AG04450 (cell line): ENCODE measurements at regions not wholly inside any gene's neighbourhood (a gene's known extent, or its start where the extent isn't known, plus 50 kb on each side); places are given as distances from the start of the nearest gene placed in this dataset.

Source experiments
- CTCF ChIA-PET: fragments of 300-600, 350-600 bp; formaldehyde crosslinking; extraction: SDS; loops from one replicate; lab custom pipeline; 2022; ENCODE audit warnings: antibody characterized with exemption, inconsistent platforms; lab: Charles Lee
- POLR2A ChIA-PET: fragments of 350-600 bp; formaldehyde crosslinking; extraction: SDS; loops from one replicate; lab custom pipeline; 2021; ENCODE audit warnings: antibody characterized with exemption, inconsistent platforms; lab: Yijun Ruan, JAX
- DNase-seq: peaks from one replicate; pipeline ENCODE4 v3.0.0-alpha.2; 2011; ENCODE audit warnings: low read depth, low spot score
- H3K27ac ChIP-seq: one replicate; pipeline ENCODE4 v1.5.1; 2012; ENCODE audit warnings: low read depth, low read length, control low read depth
- H3K27me3 ChIP-seq: one replicate; pipeline ENCODE4 v1.6.0; 2012; ENCODE audit warnings: low read length; ENCODE audit not compliant: control insufficient read depth, insufficient read depth
- H3K4me3 ChIP-seq: 2 replicates; pipeline ENCODE4 v1.5.1; 2011; ENCODE audit warnings: mild to moderate bottlenecking, low read depth, low read length, control low read depth
- H3K9me3 ChIP-seq: 2 replicates; pipeline ENCODE4 v1.5.1; 2012; ENCODE audit warnings: low read length; ENCODE audit not compliant: control insufficient read depth, insufficient read depth
- TF ChIP-seq, protein P1 (sequence below): IDR thresholded peaks from 2 replicates; pipeline ENCODE4 v1.5.1; 2011; ENCODE audit warnings: low read depth, low read length, control low read depth, inconsistent platforms

DNA sequence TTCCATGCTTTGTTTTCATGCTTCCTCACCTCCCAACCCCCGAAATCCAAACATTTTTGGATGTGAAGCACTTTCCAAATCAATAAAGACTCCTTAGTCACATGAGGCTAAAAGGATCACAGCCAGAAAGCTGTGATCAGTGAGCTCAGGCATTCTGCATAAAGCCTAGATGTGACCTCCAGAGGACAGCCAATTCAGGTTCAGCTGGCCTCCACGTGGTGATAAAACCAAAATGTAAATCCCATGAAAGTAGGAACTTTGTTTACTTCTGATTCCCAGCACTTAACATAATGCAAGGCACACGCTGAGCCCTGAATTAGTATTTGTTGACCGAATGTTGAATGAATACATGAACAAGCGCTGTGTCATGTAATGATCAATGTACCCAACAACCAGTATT is 249.5 kb upstream of the EOMES start:
- Histone ChIP-seq H3K27me3 (no peaks in the 10 kb centered on the region), H3K9me3 (no peaks in the 10 kb centered on the region), H3K4me3 (no peak overlapping the region), H3K27ac (no peak overlapping the region)
- no peak for DNase-seq
- TF ChIP-seq, protein P1, sequence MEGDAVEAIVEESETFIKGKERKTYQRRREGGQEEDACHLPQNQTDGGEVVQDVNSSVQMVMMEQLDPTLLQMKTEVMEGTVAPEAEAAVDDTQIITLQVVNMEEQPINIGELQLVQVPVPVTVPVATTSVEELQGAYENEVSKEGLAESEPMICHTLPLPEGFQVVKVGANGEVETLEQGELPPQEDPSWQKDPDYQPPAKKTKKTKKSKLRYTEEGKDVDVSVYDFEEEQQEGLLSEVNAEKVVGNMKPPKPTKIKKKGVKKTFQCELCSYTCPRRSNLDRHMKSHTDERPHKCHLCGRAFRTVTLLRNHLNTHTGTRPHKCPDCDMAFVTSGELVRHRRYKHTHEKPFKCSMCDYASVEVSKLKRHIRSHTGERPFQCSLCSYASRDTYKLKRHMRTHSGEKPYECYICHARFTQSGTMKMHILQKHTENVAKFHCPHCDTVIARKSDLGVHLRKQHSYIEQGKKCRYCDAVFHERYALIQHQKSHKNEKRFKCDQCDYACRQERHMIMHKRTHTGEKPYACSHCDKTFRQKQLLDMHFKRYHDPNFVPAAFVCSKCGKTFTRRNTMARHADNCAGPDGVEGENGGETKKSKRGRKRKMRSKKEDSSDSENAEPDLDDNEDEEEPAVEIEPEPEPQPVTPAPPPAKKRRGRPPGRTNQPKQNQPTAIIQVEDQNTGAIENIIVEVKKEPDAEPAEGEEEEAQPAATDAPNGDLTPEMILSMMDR, result no peak
- ChIA-PET POLR2A (no interaction called here), CTCF (interaction anchor here (0.6 to 1.1 kb wide), 2 partner anchors 9 to 837 kb away, joined by 3 read pairs; no protein-coding TSS in a partner anchor)

DNA sequence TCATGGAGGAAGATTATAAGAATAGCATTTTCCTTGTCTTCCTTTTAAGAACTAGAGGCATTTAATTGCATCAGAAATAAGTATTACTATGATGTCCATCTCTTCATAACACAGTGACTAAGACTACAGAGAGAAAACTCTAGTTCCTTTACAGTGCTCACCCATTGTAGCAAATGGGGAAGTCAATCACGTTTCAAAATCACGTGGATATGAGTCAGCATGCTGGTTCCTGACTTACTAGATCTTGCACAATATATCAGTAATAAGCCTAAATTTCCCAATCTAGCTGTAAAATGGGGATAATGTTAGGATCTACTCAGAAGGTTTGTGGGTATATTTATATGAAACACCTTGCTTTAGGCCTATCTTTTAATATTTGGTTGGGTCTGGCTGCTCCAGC is 254.8 kb upstream of the EOMES start:
- no peak for DNase-seq
- no peaks in the 10 kb centered on the region for H3K9me3 ChIP-seq
- no peaks in the 10 kb centered on the region for H3K27me3 ChIP-seq
- no peak overlapping the region for H3K4me3 ChIP-seq
- no peak overlapping the region for H3K27ac ChIP-seq
- POLR2A ChIA-PET, result no interaction called here
- CTCF ChIA-PET, result no interaction called here
- TF ChIP-seq, protein P1, result no peak

DNA sequence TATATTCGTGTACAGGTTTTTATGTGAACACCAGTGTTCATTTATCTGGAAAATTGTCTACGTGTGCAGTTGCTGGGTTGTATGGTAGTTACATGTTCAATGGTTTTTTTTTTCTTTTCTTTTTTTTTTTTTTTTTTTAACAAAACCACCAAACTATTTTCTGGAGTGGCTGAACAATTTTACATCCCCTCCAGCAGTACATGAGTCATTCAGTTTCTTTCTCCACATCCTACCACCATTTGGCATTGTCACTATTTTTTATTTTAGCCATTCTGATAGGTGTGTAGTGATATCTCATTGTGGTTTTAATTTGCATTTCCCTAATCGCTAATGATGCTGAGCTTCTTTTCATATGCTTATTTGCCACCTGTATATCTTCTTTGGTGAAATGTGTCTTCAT is 256.3 kb upstream of the EOMES start:
- Histone ChIP-seq H3K27me3 (no peaks in the 10 kb centered on the region), H3K27ac (no peak overlapping the region), H3K4me3 (no peak overlapping the region), H3K9me3 (no peaks in the 10 kb centered on the region)
- TF ChIP-seq, protein P1, result no peak
- no peak for DNase-seq
- POLR2A ChIA-PET, result no interaction called here
- CTCF ChIA-PET, result no interaction called here

DNA sequence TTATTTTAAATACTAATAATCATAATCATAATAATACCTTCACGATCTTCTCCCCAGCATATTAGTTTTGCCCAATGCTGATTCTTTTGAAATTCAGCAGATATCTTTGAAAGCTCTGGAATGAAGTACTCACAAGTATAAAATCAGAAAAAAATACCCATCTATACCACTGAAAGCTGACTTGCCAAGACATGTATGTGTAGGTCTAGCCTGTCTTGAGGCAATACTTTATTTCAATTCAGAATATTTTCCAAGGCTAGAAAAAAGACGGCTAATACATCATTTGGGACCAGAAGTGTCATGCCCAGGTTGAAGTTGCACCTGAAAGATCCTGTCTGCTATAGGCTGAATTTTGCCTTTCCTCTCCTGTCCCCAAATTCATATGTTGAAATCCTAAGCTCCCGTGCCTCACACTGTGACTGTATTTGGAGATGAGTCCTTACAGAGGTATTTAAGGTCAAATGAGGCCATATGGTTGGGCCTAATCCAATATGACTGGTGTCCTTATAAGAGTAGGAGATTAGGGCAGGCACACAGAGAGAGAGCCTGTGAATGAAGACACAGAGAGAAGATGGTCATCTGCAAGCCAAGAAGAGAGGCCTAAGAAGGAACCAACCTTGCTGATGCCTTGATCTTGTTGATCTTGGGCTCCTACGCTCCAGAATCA is 255.9 kb upstream of the CMC1 start:
- no peak for DNase-seq
- CTCF ChIA-PET, result no interaction called here
- Histone ChIP-seq H3K9me3 (no peaks in the 10 kb centered on the region), H3K27me3 (no peaks in the 10 kb centered on the region), H3K27ac (no peak overlapping the region), H3K4me3 (no peak overlapping the region)
- TF ChIP-seq, protein P1, result no peak
- POLR2A ChIA-PET, result no interaction called here

DNA sequence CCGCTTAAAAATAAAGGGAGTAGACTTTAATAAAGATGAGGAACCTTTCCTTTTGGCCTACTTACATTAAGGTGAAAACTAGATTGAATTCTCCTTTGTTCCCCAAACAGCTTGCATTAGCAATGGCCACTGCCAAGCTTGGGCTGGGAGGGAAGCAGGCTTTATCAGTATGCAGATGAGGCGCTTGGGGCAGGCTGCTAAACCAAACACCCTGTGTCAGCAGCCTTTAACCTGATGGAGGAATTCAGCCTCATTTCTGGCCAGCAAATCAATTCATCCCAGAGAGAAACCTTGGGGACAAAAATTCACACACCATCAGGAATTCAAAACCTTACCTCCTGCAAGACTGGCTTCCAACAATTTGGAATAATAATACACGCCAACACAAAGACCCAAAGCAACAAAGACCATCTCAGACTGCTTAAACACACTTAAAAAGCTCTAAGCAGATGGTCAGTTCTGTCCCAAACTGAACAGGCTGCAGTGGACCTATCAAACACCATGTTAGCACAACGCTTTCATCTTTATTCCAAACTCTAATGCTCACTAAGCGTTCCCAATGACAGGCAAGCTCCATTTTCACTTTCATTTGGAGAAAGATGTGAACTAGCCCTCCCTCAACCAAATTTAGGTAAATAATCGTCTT is 255.1 kb upstream of the CMC1 start:
- no peak overlapping the region for H3K27ac ChIP-seq
- POLR2A ChIA-PET, result no interaction called here
- no peak for DNase-seq
- TF ChIP-seq, protein P1, result no peak
- H3K9me3 ChIP-seq, result no peaks in the 10 kb centered on the region
- H3K4me3 ChIP-seq, result no peak overlapping the region
- CTCF ChIA-PET, result no interaction called here
- H3K27me3 ChIP-seq, result no peaks in the 10 kb centered on the region
